ENCODE measurements at regions not wholly inside any gene's neighbourhood (a gene's known extent, or its start where the extent isn't known, plus 50 kb on each side); places are given as distances from the start of the nearest gene placed in this dataset.
A peak's percentile ranks its signal among the peaks of the same experiment; 100 is the strongest.

DNA sequence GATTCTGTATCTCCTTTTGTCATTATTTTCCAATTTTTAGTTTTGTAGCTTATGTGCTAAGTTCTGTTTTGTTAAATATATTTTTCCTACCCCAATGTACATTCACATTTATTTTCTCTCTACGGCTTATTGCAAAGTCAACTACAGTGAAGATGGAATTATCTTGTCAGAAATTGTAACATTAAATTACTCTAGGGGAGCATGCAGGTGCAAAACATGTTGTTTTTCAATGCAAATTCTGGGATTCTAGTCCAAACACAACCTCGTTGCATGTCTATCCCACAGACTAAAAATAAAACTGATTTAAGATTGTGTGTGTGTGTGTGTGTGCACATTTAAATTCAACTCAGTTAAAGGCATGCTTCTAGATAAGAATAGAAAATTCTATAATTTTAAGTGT, 529.1 kb upstream of the POM121L12 start:
- Histone ChIP-seq H2AK5ac (ENCODE audit: low read length, severe bottlenecking) (no peak overlapping the region), H4K91ac (ENCODE audit: low read length) (no peak overlapping the region), H3K18ac (ENCODE audit: low read depth in 1 of 2, low read length in 2 of 2) (no peak overlapping the region), H2AFZ (ENCODE audit: low read depth, low read length) (no peak overlapping the region), H3K4me1 (ENCODE audit: control insufficient read depth, insufficient read depth, low read depth, low read length) (no peaks in the 10 kb centered on the region), H3K79me1 (replicated peaks; ENCODE audit: low read length, poor library complexity, severe bottlenecking) (no peaks in the 10 kb centered on the region), H2BK120ac (ENCODE audit: low read depth, low read length) (no peak overlapping the region), H4K8ac (ENCODE audit: low read length) (no peak overlapping the region), H2BK15ac (ENCODE audit: low read depth, poor library complexity, severe bottlenecking) (no peak overlapping the region), H3K23ac (ENCODE audit: low read length in 2 of 2) (no peak overlapping the region), H2BK5ac (ENCODE audit: low read depth, low read length, poor library complexity, severe bottlenecking) (no peak overlapping the region), H3K9me3 (ENCODE audit: control insufficient read depth, low read length) (no peaks in the 10 kb centered on the region), H3K4ac (ENCODE audit: low read depth in 1 of 2, low read length in 2 of 2) (no peak overlapping the region), H3K36me3 (ENCODE audit: control insufficient read depth in 1 of 2, insufficient read depth in 2 of 2, low read depth in 1 of 2, low read length in 2 of 2) (no peaks in the 10 kb centered on the region), H2BK12ac (ENCODE audit: low read length in 2 of 2) (no peak overlapping the region), H3K9ac (ENCODE audit: low read length) (no peak overlapping the region), H3K27me3 (ENCODE audit: control insufficient read depth in 1 of 2, insufficient read depth in 1 of 2, low read length in 2 of 2) (no peaks in the 10 kb centered on the region), H3K14ac (ENCODE audit: low read length in 2 of 2) (no peak overlapping the region), H3K27ac (ENCODE audit: low read length, poor library complexity, severe bottlenecking) (no peak overlapping the region), H3K4me2 (ENCODE audit: low read length, poor library complexity, severe bottlenecking) (no peak overlapping the region), H3K4me3 (ENCODE audit: insufficient read depth in 1 of 2, low read depth in 1 of 2, low read length in 2 of 2) (no peak overlapping the region)
- no peak for DNase-seq
- WGBS: no CpG with 5 or more reads among the region's 2 CpGs

- Histone ChIP-seq H3K79me1 (replicated peaks; ENCODE audit: low read length, poor library complexity, severe bottlenecking) (no peaks in the 10 kb centered on the region), H3K14ac (ENCODE audit: low read length in 2 of 2) (no peak overlapping the region), H2BK15ac (ENCODE audit: low read depth, poor library complexity, severe bottlenecking) (no peak overlapping the region), H3K9ac (ENCODE audit: low read length) (no peak overlapping the region), H4K8ac (ENCODE audit: low read length) (no peak overlapping the region), H3K4me3 (ENCODE audit: insufficient read depth in 1 of 2, low read depth in 1 of 2, low read length in 2 of 2) (no peak overlapping the region), H3K4ac (ENCODE audit: low read depth in 1 of 2, low read length in 2 of 2) (no peak overlapping the region), H3K27ac (ENCODE audit: low read length, poor library complexity, severe bottlenecking) (no peak overlapping the region), H2AFZ (ENCODE audit: low read depth, low read length) (no peak overlapping the region), H3K4me1 (ENCODE audit: control insufficient read depth, insufficient read depth, low read depth, low read length) (no peaks in the 10 kb centered on the region), H2AK5ac (ENCODE audit: low read length, severe bottlenecking) (no peak overlapping the region), H2BK12ac (ENCODE audit: low read length in 2 of 2) (no peak overlapping the region), H3K27me3 (ENCODE audit: control insufficient read depth in 1 of 2, insufficient read depth in 1 of 2, low read length in 2 of 2) (no peaks in the 10 kb centered on the region), H3K36me3 (ENCODE audit: control insufficient read depth in 1 of 2, insufficient read depth in 2 of 2, low read depth in 1 of 2, low read length in 2 of 2) (no peaks in the 10 kb centered on the region), H3K23ac (ENCODE audit: low read length in 2 of 2) (no peak overlapping the region), H3K4me2 (ENCODE audit: low read length, poor library complexity, severe bottlenecking) (no peak overlapping the region), H2BK120ac (ENCODE audit: low read depth, low read length) (no peak overlapping the region), H2BK5ac (ENCODE audit: low read depth, low read length, poor library complexity, severe bottlenecking) (no peak overlapping the region), H4K91ac (ENCODE audit: low read length) (no peak overlapping the region), H3K9me3 (ENCODE audit: control insufficient read depth, low read length) (no peaks in the 10 kb centered on the region), H3K18ac (ENCODE audit: low read depth in 1 of 2, low read length in 2 of 2) (no peak overlapping the region)
- 100% methylated on average over 1 of the region's 2 CpGs for WGBS
- no peak for DNase-seq
Observed at GRCh38 chr7:52504561-52504960, 530.9 kb upstream of the POM121L12 start.

DNA sequence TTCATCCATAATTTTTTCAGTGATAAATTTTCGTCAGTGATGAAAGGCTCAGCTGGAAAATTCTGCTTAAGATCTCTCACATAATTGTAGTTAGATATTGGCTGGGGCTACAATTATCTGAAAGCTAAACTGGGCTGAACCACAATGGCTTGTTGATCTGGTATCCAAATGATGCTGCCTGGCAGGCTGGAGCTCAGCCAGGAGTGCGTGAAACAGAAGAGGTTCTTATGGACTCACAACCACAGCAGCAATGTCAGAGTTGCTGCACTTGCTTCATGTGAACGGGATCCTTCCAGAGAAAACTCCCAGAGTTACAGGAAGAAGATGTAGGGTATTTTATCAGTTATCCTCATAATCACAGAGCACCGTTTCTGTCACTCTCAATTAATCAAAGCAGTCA, 533.2 kb upstream of the POM121L12 start:
- H3K9ac ChIP-seq (ENCODE audit: low read length): no peak overlapping the region
- H2AK5ac ChIP-seq (ENCODE audit: low read length, severe bottlenecking): no peak overlapping the region
- DNase-seq: no peak

DNA sequence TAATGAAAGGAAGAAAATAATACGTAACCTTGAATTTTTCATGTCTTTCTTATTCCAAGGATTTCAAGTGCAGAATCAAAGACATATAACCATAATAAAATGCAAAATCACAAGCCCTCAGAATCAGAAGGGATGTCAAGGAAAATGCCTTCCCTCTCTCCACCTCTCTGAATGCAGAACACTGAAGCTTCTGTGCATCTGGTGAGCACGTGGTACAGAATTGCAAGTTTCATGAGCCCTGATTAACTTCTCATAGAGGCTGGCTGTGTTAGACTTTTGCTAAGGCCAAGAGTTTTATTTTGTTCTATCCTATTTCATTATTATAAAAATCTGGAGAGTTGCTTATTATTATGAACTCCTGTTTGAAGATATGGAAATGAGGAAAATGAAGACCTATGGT, 533.7 kb upstream of the POM121L12 start:
- H3K27ac ChIP-seq (ENCODE audit: low read length, poor library complexity, severe bottlenecking): no peak overlapping the region
- no peak overlapping the region for H2AFZ ChIP-seq (ENCODE audit: low read depth, low read length)
- H2BK5ac ChIP-seq (ENCODE audit: low read depth, low read length, poor library complexity, severe bottlenecking): no peak overlapping the region
- H2AK5ac ChIP-seq (ENCODE audit: low read length, severe bottlenecking): no peak overlapping the region
- H3K4me1 ChIP-seq (ENCODE audit: control insufficient read depth, insufficient read depth, low read depth, low read length): no peaks in the 10 kb centered on the region
- WGBS: 100% methylated on average over 1 of the region's 2 CpGs
- H2BK120ac ChIP-seq (ENCODE audit: low read depth, low read length): no peak overlapping the region
- H2BK15ac ChIP-seq (ENCODE audit: low read depth, poor library complexity, severe bottlenecking): no peak overlapping the region
- no peak overlapping the region for H4K91ac ChIP-seq (ENCODE audit: low read length)
- H3K79me1 ChIP-seq (replicated peaks; ENCODE audit: low read length, poor library complexity, severe bottlenecking): no peaks in the 10 kb centered on the region
- H3K4ac ChIP-seq (ENCODE audit: low read depth in 1 of 2, low read length in 2 of 2): no peak overlapping the region
- H3K27me3 ChIP-seq (ENCODE audit: control insufficient read depth in 1 of 2, insufficient read depth in 1 of 2, low read length in 2 of 2): no peaks in the 10 kb centered on the region
- no peak overlapping the region for H3K23ac ChIP-seq (ENCODE audit: low read length in 2 of 2)
- no peak overlapping the region for H4K8ac ChIP-seq (ENCODE audit: low read length)
- no peaks in the 10 kb centered on the region for H3K36me3 ChIP-seq (ENCODE audit: control insufficient read depth in 1 of 2, insufficient read depth in 2 of 2, low read depth in 1 of 2, low read length in 2 of 2)
- DNase-seq: no peak
- H2BK12ac ChIP-seq (ENCODE audit: low read length in 2 of 2): no peak overlapping the region
- no peak overlapping the region for H3K4me2 ChIP-seq (ENCODE audit: low read length, poor library complexity, severe bottlenecking)
- H3K18ac ChIP-seq (ENCODE audit: low read depth in 1 of 2, low read length in 2 of 2): no peak overlapping the region
- H3K14ac ChIP-seq (ENCODE audit: low read length in 2 of 2): no peak overlapping the region
- H3K9me3 ChIP-seq (ENCODE audit: control insufficient read depth, low read length): no peaks in the 10 kb centered on the region
- H3K4me3 ChIP-seq (ENCODE audit: insufficient read depth in 1 of 2, low read depth in 1 of 2, low read length in 2 of 2): no peak overlapping the region
- H3K9ac ChIP-seq (ENCODE audit: low read length): no peak overlapping the region

More for the DNA sequence above, 533.2 kb upstream of the POM121L12 start:
- no peak overlapping the region for H3K23ac ChIP-seq (ENCODE audit: low read length in 2 of 2)
- H4K91ac ChIP-seq (ENCODE audit: low read length): no peak overlapping the region
- no peak overlapping the region for H2AFZ ChIP-seq (ENCODE audit: low read depth, low read length)
- H3K14ac ChIP-seq (ENCODE audit: low read length in 2 of 2): no peak overlapping the region
- H3K27ac ChIP-seq (ENCODE audit: low read length, poor library complexity, severe bottlenecking): no peak overlapping the region
- no peaks in the 10 kb centered on the region for H3K79me1 ChIP-seq (replicated peaks; ENCODE audit: low read length, poor library complexity, severe bottlenecking)
- no peak overlapping the region for H2BK120ac ChIP-seq (ENCODE audit: low read depth, low read length)
- H2BK5ac ChIP-seq (ENCODE audit: low read depth, low read length, poor library complexity, severe bottlenecking): no peak overlapping the region
- WGBS: 90% methylated on average over 2 of the region's 4 CpGs
- no peaks in the 10 kb centered on the region for H3K36me3 ChIP-seq (ENCODE audit: control insufficient read depth in 1 of 2, insufficient read depth in 2 of 2, low read depth in 1 of 2, low read length in 2 of 2)
- H4K8ac ChIP-seq (ENCODE audit: low read length): no peak overlapping the region
- H3K18ac ChIP-seq (ENCODE audit: low read depth in 1 of 2, low read length in 2 of 2): no peak overlapping the region
- no peak overlapping the region for H2BK15ac ChIP-seq (ENCODE audit: low read depth, poor library complexity, severe bottlenecking)
- H3K4ac ChIP-seq (ENCODE audit: low read depth in 1 of 2, low read length in 2 of 2): no peak overlapping the region
- no peaks in the 10 kb centered on the region for H3K27me3 ChIP-seq (ENCODE audit: control insufficient read depth in 1 of 2, insufficient read depth in 1 of 2, low read length in 2 of 2)
- H3K9me3 ChIP-seq (ENCODE audit: control insufficient read depth, low read length): no peaks in the 10 kb centered on the region
- no peak overlapping the region for H3K4me2 ChIP-seq (ENCODE audit: low read length, poor library complexity, severe bottlenecking)
- no peaks in the 10 kb centered on the region for H3K4me1 ChIP-seq (ENCODE audit: control insufficient read depth, insufficient read depth, low read depth, low read length)
- H3K4me3 ChIP-seq (ENCODE audit: insufficient read depth in 1 of 2, low read depth in 1 of 2, low read length in 2 of 2): no peak overlapping the region
- peak overlapping the region in 1 of 2 experiments; percentile 15 for H2BK12ac ChIP-seq (ENCODE audit: low read length in 2 of 2)

Measured in mesenchymal stem cell (in vitro differentiated cells and primary cell).